ENCODE measurements at regions not wholly inside any gene's neighbourhood (a gene's known extent, or its start where the extent isn't known, plus 50 kb on each side); places are given as distances from the start of the nearest gene placed in this dataset.

DNA sequence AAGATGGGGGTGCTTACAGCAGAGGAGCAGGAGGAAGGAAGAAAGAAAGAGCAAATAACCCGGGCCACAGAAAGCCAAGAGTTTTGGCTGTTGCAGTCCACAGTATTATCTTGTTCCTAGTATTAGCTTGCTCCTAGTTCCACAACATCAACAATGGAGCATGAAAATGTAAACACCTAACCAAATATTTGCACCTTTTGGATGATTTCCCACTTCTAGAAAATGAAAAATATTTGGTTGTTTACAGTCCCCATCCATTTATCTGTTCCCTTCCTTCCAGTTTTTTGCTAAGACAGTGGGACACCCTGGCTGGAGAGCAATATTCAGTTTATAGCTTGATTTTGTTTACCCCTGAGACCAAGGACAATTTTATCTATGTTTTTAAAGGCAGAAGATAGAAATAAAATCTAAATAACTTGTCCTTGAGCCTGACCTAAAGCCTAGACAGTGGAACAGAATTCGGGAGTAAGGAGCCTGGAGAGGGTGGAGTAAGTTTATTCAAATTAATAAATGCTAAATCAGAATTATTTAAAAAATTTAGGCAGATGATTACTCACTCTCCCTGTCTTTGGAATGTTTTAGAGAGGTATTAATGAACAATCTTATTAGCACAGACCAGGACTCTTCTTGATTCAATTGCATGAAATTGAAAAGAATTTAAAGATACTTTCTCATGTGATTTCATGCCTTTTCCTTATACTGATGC is 51.6 kb downstream of the RESF1 start:
- H3K36me3 ChIP-seq (ENCODE audit: insufficient read depth, low read length): no peaks in the 10 kb centered on the region
- DNase-seq (ENCODE audit: low spot score): no peak
- H3K27ac ChIP-seq (ENCODE audit: low read depth, low read length, poor library complexity, severe bottlenecking): no peak overlapping the region
- no peaks in the 10 kb centered on the region for H3K9me3 ChIP-seq (ENCODE audit: low read length)
- no peaks in the 10 kb centered on the region for H4K20me1 ChIP-seq (ENCODE audit: insufficient read depth, low read length)
- BruUV-seq (replicated peaks): no TSS peak
- no peaks in the 10 kb centered on the region for H3K9me2 ChIP-seq (ENCODE audit: insufficient read depth, low read length)
- CTCF ChIA-PET (ENCODE audit: unreplicated experiment): no interaction called here
- intact Hi-C loops (cut with micrococcal nuclease; ENCODE audit: unreplicated experiment): no loop called here
- H3K4me2 ChIP-seq (ENCODE audit: low read length): peak overlapping the region; percentile 54
- TF ChIP-seq EZH2phosphoT487 (IDR thresholded peaks at IDR 0.05; ENCODE audit: borderline replicate concordance, low read depth, low read length): no peak
- TF ChIP-seq, protein P1, sequence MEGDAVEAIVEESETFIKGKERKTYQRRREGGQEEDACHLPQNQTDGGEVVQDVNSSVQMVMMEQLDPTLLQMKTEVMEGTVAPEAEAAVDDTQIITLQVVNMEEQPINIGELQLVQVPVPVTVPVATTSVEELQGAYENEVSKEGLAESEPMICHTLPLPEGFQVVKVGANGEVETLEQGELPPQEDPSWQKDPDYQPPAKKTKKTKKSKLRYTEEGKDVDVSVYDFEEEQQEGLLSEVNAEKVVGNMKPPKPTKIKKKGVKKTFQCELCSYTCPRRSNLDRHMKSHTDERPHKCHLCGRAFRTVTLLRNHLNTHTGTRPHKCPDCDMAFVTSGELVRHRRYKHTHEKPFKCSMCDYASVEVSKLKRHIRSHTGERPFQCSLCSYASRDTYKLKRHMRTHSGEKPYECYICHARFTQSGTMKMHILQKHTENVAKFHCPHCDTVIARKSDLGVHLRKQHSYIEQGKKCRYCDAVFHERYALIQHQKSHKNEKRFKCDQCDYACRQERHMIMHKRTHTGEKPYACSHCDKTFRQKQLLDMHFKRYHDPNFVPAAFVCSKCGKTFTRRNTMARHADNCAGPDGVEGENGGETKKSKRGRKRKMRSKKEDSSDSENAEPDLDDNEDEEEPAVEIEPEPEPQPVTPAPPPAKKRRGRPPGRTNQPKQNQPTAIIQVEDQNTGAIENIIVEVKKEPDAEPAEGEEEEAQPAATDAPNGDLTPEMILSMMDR (conservative IDR thresholded peaks at IDR 0.05; ENCODE audit: low read length): no peak
- POLR2A ChIA-PET: interaction anchor here (0.6 to 1.7 kb wide), 4 partner anchors 15 to 323 kb away, joined by 3 to 5 read pairs (median 3); no protein-coding TSS in a partner anchor
- H3K4me1 ChIP-seq (ENCODE audit: insufficient read depth, low read length, poor library complexity, severe bottlenecking): peaks cover 16% of the 10 kb centered on the region
- H3K79me2 ChIP-seq (ENCODE audit: insufficient read depth, low read depth, low read length): no peaks in the 10 kb centered on the region
- peak overlapping the region; percentile 83 for H2AFZ ChIP-seq (ENCODE audit: low read length)
- no peak overlapping the region for H3K4me3 ChIP-seq (ENCODE audit: low read depth, low read length, poor library complexity, severe bottlenecking)

DNA sequence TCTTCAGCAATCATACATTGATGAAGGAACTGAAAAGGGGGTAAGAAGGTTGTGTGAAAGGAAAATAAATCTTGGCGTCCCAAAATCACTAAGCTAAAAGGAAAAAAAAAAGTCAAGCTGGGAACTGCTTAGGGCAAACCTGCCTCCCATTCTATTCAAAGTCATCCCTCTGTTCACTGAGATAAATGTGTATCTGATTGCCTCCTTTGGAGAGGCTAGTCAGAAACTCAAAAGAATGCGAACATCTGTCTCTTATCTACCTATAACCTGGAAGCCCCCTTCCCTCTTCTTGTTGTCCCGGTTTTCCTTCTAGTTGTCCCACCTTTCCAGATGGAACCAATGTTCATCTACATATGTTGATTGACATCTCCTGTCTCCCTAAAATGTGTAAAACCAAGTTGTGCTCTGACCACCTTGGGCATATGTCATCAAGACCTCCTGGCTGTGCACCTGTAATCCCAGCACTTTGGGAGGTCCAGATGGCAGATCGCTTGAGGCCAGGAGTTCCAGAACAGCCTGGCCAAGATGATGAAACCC is 53.1 kb downstream of the RESF1 start:
- H3K79me2 ChIP-seq (ENCODE audit: insufficient read depth, low read depth, low read length): no peaks in the 10 kb centered on the region
- H3K4me3 ChIP-seq (ENCODE audit: low read depth, low read length, poor library complexity, severe bottlenecking): no peak overlapping the region
- POLR2A ChIA-PET: no interaction called here
- H2AFZ ChIP-seq (ENCODE audit: low read length): peak overlapping the region; percentile 64; the same call in 1 of the 2 replicates
- no peak for DNase-seq (ENCODE audit: low spot score)
- H3K36me3 ChIP-seq (ENCODE audit: insufficient read depth, low read length): no peaks in the 10 kb centered on the region
- H3K9me3 ChIP-seq (ENCODE audit: low read length): no peaks in the 10 kb centered on the region
- CTCF ChIA-PET (ENCODE audit: unreplicated experiment): no interaction called here
- no peaks in the 10 kb centered on the region for H4K20me1 ChIP-seq (ENCODE audit: insufficient read depth, low read length)
- no TSS peak for BruUV-seq (replicated peaks)
- no peak overlapping the region for H3K4me2 ChIP-seq (ENCODE audit: low read length)
- TF ChIP-seq EZH2phosphoT487 (IDR thresholded peaks at IDR 0.05; ENCODE audit: borderline replicate concordance, low read depth, low read length): no peak
- TF ChIP-seq, protein P1 (conservative IDR thresholded peaks at IDR 0.05; ENCODE audit: low read length): no peak
- no peak overlapping the region for H3K27ac ChIP-seq (ENCODE audit: low read depth, low read length, poor library complexity, severe bottlenecking)
- H3K4me1 ChIP-seq (ENCODE audit: insufficient read depth, low read length, poor library complexity, severe bottlenecking): peaks cover 16% of the 10 kb centered on the region
- intact Hi-C loops (cut with micrococcal nuclease; ENCODE audit: unreplicated experiment): no loop called here
- no peaks in the 10 kb centered on the region for H3K9me2 ChIP-seq (ENCODE audit: insufficient read depth, low read length)

DNA sequence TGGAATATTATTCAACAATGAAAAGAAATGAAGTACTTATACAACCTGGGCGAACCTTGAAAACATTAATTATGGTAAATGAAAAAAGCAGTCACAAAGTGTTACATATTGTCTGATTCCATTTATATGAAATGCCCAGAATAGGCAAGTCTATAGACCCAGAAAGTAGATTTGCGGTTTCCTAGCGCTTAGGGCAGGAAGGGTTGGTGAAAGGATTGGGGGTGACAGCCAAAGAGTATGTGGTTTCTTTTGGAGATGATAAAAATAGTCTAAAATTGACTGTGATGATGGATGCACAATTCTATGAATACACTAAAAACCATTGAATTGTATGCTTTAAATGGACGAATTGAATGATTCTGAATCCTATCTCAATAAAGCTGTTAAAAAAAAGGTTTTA is 55.8 kb downstream of the RESF1 start:
- Histone ChIP-seq H2AFZ (ENCODE audit: low read length) (no peak overlapping the region), H3K4me1 (ENCODE audit: insufficient read depth, low read length, poor library complexity, severe bottlenecking) (peaks cover 16% of the 10 kb centered on the region), H3K79me2 (ENCODE audit: insufficient read depth, low read depth, low read length) (no peaks in the 10 kb centered on the region), H3K9me3 (ENCODE audit: low read length) (no peaks in the 10 kb centered on the region), H3K4me3 (ENCODE audit: low read depth, low read length, poor library complexity, severe bottlenecking) (no peak overlapping the region), H4K20me1 (ENCODE audit: insufficient read depth, low read length) (no peaks in the 10 kb centered on the region), H3K36me3 (ENCODE audit: insufficient read depth, low read length) (no peaks in the 10 kb centered on the region), H3K4me2 (ENCODE audit: low read length) (no peak overlapping the region), H3K9me2 (ENCODE audit: insufficient read depth, low read length) (no peaks in the 10 kb centered on the region), H3K27ac (ENCODE audit: low read depth, low read length, poor library complexity, severe bottlenecking) (no peak overlapping the region)
- no peak for DNase-seq (ENCODE audit: low spot score)
- CTCF ChIA-PET (ENCODE audit: unreplicated experiment): no interaction called here
- intact Hi-C loops (cut with micrococcal nuclease; ENCODE audit: unreplicated experiment): no loop called here
- no TSS peak for BruUV-seq (replicated peaks)
- POLR2A ChIA-PET: interaction anchor here (0.7 kb wide), 1 partner anchor 586 kb away, joined by 3 read pairs; no protein-coding TSS in a partner anchor
- no peak for TF ChIP-seq EZH2phosphoT487 (IDR thresholded peaks at IDR 0.05; ENCODE audit: borderline replicate concordance, low read depth, low read length)
- TF ChIP-seq, protein P1 (conservative IDR thresholded peaks at IDR 0.05; ENCODE audit: low read length): no peak

Measured in OCI-LY7 (cell line).